Adrenal gland (tissue), 9 donors: ENCODE measurements at regions not wholly inside any gene's neighbourhood (a gene's known extent, or its start where the extent isn't known, plus 50 kb on each side); places are given as distances from the start of the nearest gene placed in this dataset.

Source experiments
- DNase-seq, 7 donors: peaks; one replicate each; pipeline ENCODE4 v3.0.0-alpha.2; 2019 to 2020
- H3K27ac ChIP-seq, 5 donors: fragments of 200-600 bp; sonication (generic) in 4 of 5; 1 replicate in 3 of 5; 2 replicates in 2 of 5; pipeline versions ENCODE4 v1.5.1 to v1.8.0; 2016 to 2020; ENCODE audit warnings: mild to moderate bottlenecking in 1 of 5
- H3K27me3 ChIP-seq: fragments of 200-600 bp; 2 replicates; pipeline ENCODE4 v1.8.0; 2021
- H3K36me3 ChIP-seq, 2 donors: fragments of 200-600 bp; replicated peaks in 1 of 2; 1 replicate in 1 of 2; 2 replicates in 1 of 2; pipeline versions ENCODE4 v1.5.1 to v1.8.0; 2018 to 2022
- H3K4me1 ChIP-seq, 2 donors: fragments of 200-600 bp; replicated peaks in 1 of 2; 1 replicate in 1 of 2; 2 replicates in 1 of 2; pipeline versions ENCODE4 v1.5.1 to v1.8.0; 2018 to 2021
- H3K4me3 ChIP-seq, 4 donors: fragments of 200-600 bp; sonication (generic) in 3 of 4; one replicate each; pipeline ENCODE4 v1.5.1; 2016 to 2018
- H3K9me3 ChIP-seq, 3 donors: fragments of 200-600 bp; sonication (generic) in 1 of 3; replicated peaks in 1 of 3; 1 replicate in 2 of 3; 2 replicates in 1 of 3; pipeline versions ENCODE4 v1.5.1 to v1.8.0; 2016 to 2021
- CTCF ChIP-seq, 6 experiments: fragments of 450-650 bp in 4 of 6; fragments of 200-600 bp in 2 of 6; sonication (generic) in 1 of 6; IDR thresholded peaks; 1 replicate in 5 of 6; 2 replicates in 1 of 6; pipeline versions ENCODE4 v1.5.1 to v1.8.0; 2016 to 2021; ENCODE audit warnings: antibody characterized with exemption in 6 of 6, mild to moderate bottlenecking in 2 of 6, moderate library complexity in 1 of 6
- POLR2A ChIP-seq, 2 donors: fragments of 450-650 bp; IDR thresholded peaks; one replicate each; pipeline ENCODE4 v1.6.1; 2017; ENCODE audit warnings: antibody characterized with exemption in 2 of 2, mild to moderate bottlenecking in 2 of 2, moderate library complexity in 1 of 2
- WGBS, 4 donors: extraction: QIAGEN DNeasy Blood & Tissue Kit in 2 of 4; methylation state at CpG; one replicate each; pipeline versions ENCODE4 v1.1.5 to v1.1.7; 2013 to 2017; 5-methylcytosine and 5-hydroxymethylcytosine counted together
- intact Hi-C, 2 donors: fragments of 100-400 bp; cut with DNase I; formaldehyde crosslinking; loops; one replicate each; pipeline versions ENCODE4 v1.14.1 to v1.15.0; 2022 to 2023
- donor health status: healthy with polysubstance abuse.
- donor health status: Bipolar disorder and iron deficiency.
- donor health status: DM: yes; HTN: yes; CAD: no.
- donor health status: DM: no; HTN: no; CAD: no.
- donor health status: DM: no; HTN: no; CAD: no.

DNA sequence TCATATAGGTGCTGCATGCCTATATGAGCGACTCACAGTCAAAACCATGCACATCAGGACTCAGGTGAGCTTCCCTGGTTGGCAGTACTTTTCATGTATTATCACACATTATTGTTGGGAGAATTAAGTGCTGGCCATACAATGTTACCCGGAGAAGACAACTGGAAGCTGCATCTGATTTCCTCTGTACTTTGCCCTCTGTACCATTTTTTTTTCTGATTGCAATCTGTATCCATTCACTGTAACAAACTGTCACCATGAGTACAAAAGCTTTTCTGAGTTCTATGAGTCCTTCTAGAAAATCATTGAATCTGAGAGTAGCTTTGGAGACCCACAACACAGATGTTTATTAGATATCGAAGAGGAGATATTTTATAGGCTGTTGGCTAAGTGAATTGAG lies 651.0 kb downstream of the NR2F1-AS1 start:
- no peak overlapping the region for H3K4me3 ChIP-seq
- no peak overlapping the region for H3K27ac ChIP-seq
- intact Hi-C loops, result no loop called here
- no peak for TF ChIP-seq CTCF (IDR thresholded peaks at IDR 0.05)
- no peak for TF ChIP-seq POLR2A (IDR thresholded peaks at IDR 0.05)
- H3K27me3 ChIP-seq, result no peaks in the 10 kb centered on the region
- no peak for DNase-seq
- 83 to 90% (median 88%) methylated on average over 3 of the region's 3 CpGs for WGBS, 4 donors
- H3K36me3 ChIP-seq, result no peaks in the 10 kb centered on the region
- no peaks in the 10 kb centered on the region for H3K4me1 ChIP-seq
- H3K9me3 ChIP-seq, result no peaks in the 10 kb centered on the region

DNA sequence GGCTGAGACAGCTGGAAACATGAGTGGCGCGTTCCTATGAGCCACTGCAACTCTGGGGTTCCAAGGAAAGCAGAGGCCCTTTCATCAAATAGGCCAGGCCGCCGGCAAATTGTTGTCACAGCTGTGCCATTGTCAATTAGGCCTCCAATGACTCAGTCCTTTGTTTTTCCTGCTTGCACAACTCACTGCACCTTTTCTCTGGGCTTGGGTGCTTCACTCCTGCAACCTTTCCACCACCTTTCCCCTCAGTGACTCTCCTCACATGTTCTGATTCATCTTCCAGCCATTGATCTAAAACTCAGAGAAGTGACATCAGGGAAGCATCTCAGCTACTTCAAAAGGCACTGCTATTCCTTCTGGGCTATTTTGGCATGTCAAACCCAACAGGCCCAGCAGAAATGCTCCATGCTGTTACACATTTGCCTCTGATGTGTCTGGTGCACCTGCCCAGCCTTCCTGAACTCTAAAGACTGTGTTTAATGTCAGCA lies 653.7 kb downstream of the NR2F1-AS1 start:
- H3K27me3 ChIP-seq, result no peaks in the 10 kb centered on the region
- H3K36me3 ChIP-seq, result no peaks in the 10 kb centered on the region
- no peak overlapping the region for H3K4me3 ChIP-seq
- TF ChIP-seq POLR2A (IDR thresholded peaks at IDR 0.05) (no peak), CTCF (IDR thresholded peaks at IDR 0.05) (no peak)
- H3K4me1 ChIP-seq, result no peaks in the 10 kb centered on the region
- 72 to 87% (median 81%) methylated on average over 4 of the region's 4 CpGs for WGBS, 4 donors
- H3K27ac ChIP-seq, result no peak overlapping the region
- no peak for DNase-seq
- H3K9me3 ChIP-seq, result no peaks in the 10 kb centered on the region
- intact Hi-C loops, result no loop called here

DNA sequence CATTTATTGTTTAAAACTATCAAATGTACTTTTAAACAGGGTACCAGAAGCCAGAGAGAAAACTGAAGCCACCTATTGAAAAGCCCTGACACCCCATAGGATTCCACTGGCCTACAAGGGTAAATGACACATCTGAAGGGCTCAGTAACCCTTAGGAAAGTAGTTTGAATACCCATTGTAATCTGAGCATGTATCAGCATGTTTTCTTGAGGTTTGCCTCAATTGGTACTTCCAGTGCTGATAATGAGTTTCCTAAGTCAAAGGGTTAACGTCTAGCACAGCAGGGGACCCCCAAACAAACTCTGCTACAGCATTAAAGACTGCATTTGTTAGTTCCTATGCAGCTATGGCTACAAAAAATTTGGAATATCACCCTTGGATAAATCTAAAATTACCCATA lies 657.1 kb downstream of the NR2F1-AS1 start:
- intact Hi-C loops, result no loop called here
- 50 to 76% (median 62%) methylated on average over 1 of the region's 1 CpG for WGBS, 4 donors
- no peak for DNase-seq
- no peaks in the 10 kb centered on the region for H3K36me3 ChIP-seq
- no peak for TF ChIP-seq CTCF (IDR thresholded peaks at IDR 0.05)
- no peak for TF ChIP-seq POLR2A (IDR thresholded peaks at IDR 0.05)
- H3K9me3 ChIP-seq, result no peaks in the 10 kb centered on the region
- no peak overlapping the region for H3K4me3 ChIP-seq
- no peak overlapping the region for H3K27ac ChIP-seq
- no peaks in the 10 kb centered on the region for H3K4me1 ChIP-seq
- no peaks in the 10 kb centered on the region for H3K27me3 ChIP-seq

DNA sequence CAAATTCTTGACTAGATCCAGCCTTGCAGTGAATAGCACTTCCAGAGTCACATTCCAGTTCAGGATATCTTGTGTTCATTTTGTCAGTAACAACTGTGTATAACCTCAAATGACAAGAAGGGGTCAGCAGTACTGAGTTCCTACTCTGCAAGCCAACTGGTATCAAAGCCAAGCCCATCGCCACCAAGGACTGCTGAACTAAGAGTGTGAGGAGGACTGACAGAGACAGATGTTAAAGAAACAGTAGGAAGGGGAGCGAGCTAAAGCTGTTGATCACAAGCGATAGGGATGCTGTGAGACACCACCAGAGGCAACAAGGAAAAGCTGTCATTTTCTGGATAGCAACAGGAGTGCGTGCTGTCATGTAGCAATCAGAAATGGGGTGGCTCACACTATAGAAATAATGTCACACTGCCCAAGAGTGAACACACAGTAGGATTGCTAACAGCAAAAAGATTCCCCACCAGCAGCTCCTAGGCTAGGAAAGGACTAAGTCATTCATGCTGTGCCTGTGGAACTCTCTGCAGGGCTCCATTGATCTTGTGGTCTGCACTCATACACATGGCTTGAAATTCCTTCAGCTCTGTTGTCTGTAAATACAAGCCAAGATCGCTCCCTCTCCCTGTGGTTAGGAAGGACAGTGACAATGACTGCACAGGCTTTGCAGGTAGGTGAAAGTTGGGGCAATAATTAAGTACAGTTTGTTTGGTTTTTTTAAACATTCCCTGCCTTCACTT lies 658.6 kb downstream of the NR2F1-AS1 start:
- no peak for DNase-seq
- TF ChIP-seq POLR2A (IDR thresholded peaks at IDR 0.05) (no peak), CTCF (IDR thresholded peaks at IDR 0.05) (no peak)
- Histone ChIP-seq H3K4me3 (no peak overlapping the region), H3K27me3 (no peaks in the 10 kb centered on the region), H3K36me3 (no peaks in the 10 kb centered on the region), H3K27ac (no peak overlapping the region), H3K4me1 (no peaks in the 10 kb centered on the region), H3K9me3 (no peaks in the 10 kb centered on the region)
- intact Hi-C loops, result no loop called here
- WGBS, 4 donors, result 78 to 87% (median 79%) methylated on average over 5 of the region's 5 CpGs
